ENCODE measurements at regions not wholly inside any gene's neighbourhood (a gene's known extent, or its start where the extent isn't known, plus 50 kb on each side); places are given as distances from the start of the nearest gene placed in this dataset.
"Not testable (repeated sequence)": the region's sequence is repeated elsewhere in the genome, so short reads cannot be mapped to it uniquely, and the experiment has no call there.

DNA sequence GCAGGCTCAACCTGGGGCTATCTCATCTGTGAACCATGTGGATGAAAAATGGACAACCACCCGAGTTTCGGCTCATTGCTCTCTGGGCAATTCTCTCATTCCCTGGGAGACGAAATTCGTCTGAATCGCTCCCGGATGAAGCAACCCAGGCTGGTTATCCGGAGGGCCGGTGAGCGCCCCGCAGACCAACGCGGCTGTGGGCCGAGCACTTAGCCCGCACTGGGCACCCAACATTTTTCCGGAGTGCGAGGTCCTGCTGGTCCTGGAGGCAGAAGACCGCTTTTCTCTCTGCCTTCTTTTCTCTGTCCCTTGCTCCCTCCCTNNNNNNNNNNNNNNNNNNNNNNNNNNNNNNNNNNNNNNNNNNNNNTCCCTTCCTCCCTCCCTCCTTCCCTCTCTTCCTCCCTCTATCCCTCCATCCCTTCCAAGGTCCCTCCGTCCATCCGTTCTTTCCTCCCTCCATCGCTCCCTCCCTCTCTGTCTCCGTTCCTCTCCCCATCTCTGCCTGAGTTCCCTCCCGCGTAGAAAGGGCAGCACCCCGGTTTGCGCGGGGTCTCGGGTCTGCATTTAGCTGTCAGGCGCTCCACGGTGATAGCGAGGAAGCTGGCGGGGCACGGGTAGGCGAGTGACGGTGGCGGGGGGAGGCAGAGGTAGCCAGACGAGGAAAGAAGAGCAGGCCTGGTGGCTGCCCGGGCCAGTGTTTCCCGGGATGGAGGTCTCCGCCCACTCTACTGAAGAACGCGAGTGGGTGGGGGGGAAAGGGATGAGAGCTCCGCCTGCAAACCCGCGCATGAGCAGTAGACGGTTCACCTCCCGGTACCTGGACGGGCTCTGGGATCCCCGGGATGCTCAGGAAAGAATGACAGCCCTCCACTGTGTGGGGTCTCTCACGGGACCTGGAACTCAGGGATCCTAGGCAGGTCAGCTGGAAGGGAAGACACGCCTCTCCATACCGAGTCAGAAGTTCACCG, 1809.7 kb upstream of the DEFB115 start:
- not testable (repeated sequence) for H3K27ac Mint-ChIP-seq; H3K9me3 Mint-ChIP-seq; DNase-seq (ENCODE audit: low spot score in 2 of 2); ATAC-seq; H3K36me3 Mint-ChIP-seq

DNA sequence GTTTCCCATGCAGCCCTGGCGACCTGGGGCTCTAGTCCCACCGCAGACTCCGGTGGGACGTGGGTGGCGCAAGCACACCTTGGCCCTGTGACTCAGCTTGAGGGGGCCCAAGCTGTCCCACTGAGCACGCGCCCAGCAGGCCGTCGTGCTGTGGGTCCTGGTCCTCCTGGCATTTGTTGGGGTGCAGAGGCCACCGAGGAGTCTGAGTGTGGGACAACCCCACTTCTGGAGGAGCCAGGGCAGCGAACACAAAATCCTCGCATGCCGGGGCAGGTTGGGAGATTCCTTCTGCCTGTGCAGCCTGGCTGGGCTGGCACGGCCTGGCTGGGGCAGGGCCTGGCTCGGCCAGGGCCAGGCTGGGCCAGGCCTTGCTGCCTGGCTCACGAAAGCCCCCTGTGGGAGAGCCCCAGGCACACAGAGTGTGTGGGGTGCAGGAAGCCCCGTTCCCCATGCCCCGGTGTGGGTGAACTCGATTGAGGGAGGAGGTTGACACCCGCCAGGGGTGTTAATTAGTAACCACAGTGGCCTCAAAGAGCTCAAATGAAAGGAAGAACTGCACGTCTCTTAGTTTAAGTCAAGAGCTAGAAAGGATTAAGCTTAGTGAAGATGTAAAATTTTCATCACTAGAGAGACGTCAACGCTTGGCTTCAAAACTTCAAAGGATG, 1808.5 kb upstream of the DEFB115 start:
- H3K27ac Mint-ChIP-seq: no peak overlapping the region
- no peaks in the 10 kb centered on the region for H3K36me3 Mint-ChIP-seq
- peaks cover 4 to 6% of the 10 kb centered on the region in 2 donors for H3K9me3 Mint-ChIP-seq
- no peak for ATAC-seq
- DNase-seq (ENCODE audit: low spot score in 2 of 2): no peak

DNA sequence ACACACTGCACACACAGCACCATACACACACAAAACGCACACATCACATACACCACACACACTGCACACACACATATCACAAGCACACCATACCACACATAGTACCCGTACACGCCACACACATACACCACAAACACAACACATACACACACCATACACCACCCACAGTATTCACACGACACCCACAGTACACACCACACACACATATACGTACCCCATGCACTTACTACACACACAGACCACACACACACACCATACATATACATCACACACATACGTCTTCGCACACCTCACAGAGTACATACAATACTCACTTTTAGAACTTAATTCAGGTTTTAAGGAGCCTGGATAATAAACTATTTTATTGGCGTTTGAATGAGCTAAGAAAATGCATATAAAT, 1805.3 kb upstream of the DEFB115 start:
- H3K27ac Mint-ChIP-seq: no peak overlapping the region
- no peaks in the 10 kb centered on the region for H3K36me3 Mint-ChIP-seq
- no peak for DNase-seq (ENCODE audit: low spot score in 2 of 2)
- ATAC-seq: no peak
- peaks cover 10 to 23% of the 10 kb centered on the region in 2 donors for H3K9me3 Mint-ChIP-seq

DNA sequence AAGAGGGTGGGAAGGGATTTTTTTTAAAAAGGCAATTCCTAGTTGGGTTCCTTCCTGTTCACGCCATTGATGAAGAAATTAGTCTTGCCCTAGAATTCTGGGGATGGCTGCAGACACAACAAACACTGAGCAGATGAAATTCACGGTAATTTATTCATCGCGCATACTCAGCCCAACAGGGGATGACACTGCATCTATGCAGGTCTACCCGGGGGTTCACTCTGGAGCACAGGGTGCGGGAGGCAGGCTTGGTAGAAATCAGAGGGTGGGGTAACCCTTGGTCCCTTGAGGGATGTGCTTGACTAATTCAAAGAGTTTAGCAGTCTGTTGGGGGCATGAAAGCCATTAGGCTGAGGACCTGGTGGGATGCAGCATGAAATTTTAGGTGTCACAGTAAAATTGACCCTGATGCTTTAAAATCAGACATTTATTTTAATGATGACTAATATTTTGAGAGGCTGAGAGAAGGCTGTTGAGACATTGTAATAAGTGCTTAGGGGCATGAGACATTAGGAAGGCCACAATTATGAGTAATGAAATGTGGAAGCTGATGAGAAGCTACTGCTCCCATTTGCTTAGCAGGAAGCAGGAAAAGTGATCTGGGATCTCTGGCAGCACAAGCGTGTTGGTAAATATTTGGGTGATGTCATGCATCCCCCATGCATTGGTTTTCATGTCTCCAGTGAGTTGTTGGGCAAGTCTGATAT, 1800.3 kb upstream of the DEFB115 start:
- H3K36me3 Mint-ChIP-seq; H3K27ac Mint-ChIP-seq; ATAC-seq; DNase-seq (ENCODE audit: low spot score in 2 of 2): not testable (repeated sequence)
- peaks cover 9 to 28% of the 10 kb centered on the region in 2 donors for H3K9me3 Mint-ChIP-seq

DNA sequence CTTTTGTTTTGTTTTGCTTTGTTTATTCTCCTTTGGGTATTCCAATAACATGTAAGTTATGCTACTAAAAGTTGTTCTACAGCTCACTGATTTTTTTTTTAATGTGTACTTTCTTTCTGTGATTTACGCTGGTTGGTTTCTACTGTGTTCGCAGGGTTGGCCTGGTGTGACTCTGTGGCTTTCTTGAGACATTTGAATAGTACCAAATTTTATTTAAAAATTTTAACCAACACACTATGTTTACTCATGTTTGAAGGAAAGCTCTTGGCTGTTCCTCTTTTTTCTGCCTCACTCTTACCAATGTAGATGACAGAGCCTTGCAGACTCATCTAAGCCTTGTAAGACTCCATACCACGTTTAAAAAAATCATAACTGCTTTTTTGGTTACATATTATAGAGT, 1784.9 kb upstream of the DEFB115 start:
- no peak for ATAC-seq
- DNase-seq (ENCODE audit: low spot score in 2 of 2): no peak
- Mint-ChIP-seq H3K36me3 (peaks cover 7 to 15% of the 10 kb centered on the region in 2 donors), H3K9me3 (peaks cover 5 to 24% of the 10 kb centered on the region in 2 donors), H3K27ac (no peak overlapping the region)

DNA sequence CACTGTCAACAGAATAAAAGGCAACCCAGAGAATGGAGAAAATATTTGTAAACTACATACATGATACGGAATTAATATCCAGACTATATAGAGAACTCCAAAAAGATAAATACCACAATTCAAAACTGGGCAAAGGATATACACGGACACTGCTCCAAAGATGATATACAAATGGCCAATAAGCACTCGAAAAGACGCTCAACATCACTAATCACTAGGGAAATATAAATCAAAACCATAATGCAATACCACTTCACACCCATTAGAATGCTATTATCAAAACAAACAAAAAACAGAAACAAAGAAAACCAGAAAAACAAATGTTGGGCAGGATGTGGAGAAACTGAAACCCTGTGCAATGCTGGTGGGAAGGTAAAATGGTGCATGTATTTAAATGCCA, 1764.6 kb upstream of the DEFB115 start:
- H3K27ac Mint-ChIP-seq, ATAC-seq, H3K9me3 Mint-ChIP-seq: not testable (repeated sequence)

DNA sequence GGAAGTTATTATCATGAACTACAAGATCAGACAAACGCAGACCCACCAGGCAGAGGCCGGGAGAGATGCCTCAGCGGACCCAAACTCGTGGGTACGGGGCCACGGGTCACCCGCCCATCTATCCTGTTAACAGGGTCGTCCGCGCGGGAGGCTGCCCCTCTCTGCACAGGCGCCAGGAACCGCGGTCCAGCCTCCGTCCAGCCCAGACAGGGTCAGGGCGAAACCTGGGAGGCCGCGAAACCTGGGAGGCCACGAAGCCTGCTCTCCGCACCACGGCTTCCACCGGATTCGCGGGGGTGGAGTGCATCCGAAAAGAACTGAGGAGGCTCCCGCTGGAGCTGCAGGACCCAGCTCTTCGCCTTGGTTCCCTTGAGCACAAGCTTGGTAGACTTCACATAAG, 1760.7 kb upstream of the DEFB115 start:
- not testable (repeated sequence) for H3K36me3 Mint-ChIP-seq, ATAC-seq

More for the DNA sequence above, 1764.6 kb upstream of the DEFB115 start:
- not testable (repeated sequence) for DNase-seq (ENCODE audit: low spot score in 2 of 2); H3K36me3 Mint-ChIP-seq

DNA sequence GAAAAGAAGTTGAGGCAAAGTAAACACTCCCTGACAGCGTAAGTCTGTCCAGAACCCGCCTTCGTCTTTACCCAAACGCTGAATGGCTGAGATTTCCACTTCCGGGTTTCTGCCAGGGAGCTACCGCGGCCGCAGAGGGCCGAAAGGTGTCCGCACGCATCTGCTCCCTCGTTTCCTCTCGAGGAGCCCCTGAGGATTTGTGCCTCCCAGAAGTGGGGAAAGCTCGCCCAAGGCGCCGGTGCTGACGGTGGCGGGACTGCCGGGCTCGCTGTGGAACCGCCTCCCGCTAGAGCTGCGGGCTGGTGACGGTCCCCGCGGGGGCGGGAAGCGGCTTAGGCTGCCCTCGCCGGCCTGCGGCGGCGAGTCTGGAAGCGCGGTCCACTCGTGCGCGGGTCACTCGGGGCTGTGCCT, 1760.2 kb upstream of the DEFB115 start:
- peaks cover 0 to 4% of the 10 kb centered on the region in 2 donors for H3K36me3 Mint-ChIP-seq
- no peak for DNase-seq (ENCODE audit: low spot score in 2 of 2)
- peaks cover 10 to 13% of the 10 kb centered on the region in 2 donors for H3K9me3 Mint-ChIP-seq
- ATAC-seq: no peak
- no peak overlapping the region for H3K27ac Mint-ChIP-seq

More for the DNA sequence above, 1760.7 kb upstream of the DEFB115 start:
- peaks cover 10 to 13% of the 10 kb centered on the region in 2 donors for H3K9me3 Mint-ChIP-seq
- DNase-seq (ENCODE audit: low spot score in 2 of 2); H3K27ac Mint-ChIP-seq: not testable (repeated sequence)

DNA sequence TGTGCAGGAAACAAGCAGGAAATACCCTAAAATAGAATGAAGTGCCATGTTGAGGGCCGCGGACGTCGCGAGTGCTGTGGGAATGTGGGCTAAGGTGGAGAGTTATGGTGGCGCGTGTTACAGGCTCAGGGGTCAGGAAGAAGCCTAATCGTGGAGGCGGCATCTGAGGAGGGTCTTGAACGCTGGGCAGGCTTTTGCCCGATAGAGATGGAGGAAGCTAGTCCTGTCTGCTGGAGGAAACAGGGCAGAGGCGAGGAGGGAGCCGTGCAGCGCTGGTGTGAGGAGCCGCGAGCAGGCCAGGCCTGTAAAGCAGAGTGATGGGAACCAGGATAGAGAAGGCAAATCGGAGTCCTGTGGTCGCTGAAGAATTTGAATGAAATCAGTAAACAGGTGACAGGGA, 1759.8 kb upstream of the DEFB115 start:
- not testable (repeated sequence) for ATAC-seq, H3K36me3 Mint-ChIP-seq
- H3K9me3 Mint-ChIP-seq: peaks cover 13 to 14% of the 10 kb centered on the region in 2 donors

DNA sequence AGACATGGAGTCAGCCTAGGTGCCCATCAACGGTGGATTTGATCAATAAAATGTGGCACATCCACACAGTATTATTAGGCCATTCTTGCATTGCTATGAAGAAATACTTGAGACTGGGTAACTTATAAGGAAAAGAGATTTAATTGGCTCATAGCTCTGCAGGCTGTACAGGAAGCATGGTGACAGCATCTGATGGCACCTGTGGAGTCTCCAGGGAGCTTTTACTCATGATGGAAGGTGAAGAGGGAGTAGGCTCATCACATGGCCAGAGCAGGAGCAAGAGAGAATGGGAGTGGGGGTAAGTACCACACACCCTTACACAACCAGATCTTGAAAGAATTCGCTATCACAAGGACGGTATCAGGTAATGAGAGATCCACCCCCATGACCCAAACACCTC, 1756.7 kb upstream of the DEFB115 start:
- H3K9me3 Mint-ChIP-seq: peaks cover 9 to 15% of the 10 kb centered on the region in 2 donors
- not testable (repeated sequence) for H3K36me3 Mint-ChIP-seq; DNase-seq (ENCODE audit: low spot score in 2 of 2); ATAC-seq; H3K27ac Mint-ChIP-seq

More for the DNA sequence above, 1759.8 kb upstream of the DEFB115 start:
- DNase-seq (ENCODE audit: low spot score in 2 of 2): peak in 1 of 2 donors; percentile 53
- not testable (repeated sequence) for H3K27ac Mint-ChIP-seq

DNA sequence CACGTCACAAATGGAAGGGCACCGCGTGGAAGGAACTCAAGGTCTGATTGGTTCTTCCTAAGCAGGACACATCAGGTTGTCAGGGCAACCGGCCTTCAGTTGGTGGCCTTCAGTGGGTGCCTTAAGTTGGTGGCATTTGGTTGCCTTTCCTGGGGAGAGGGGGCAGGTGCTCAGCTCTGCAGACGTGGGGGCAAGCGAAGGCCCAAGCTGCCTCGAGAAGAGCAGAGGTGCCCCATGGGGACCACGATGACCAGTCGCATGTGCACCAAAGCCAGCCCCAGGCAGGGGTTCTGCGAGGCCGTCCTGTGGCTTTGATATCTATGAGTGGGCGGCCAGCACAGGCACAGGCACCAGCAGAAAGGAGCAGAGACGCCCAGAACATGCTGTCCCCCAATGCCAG, 1742.8 kb upstream of the DEFB115 start:
- peaks cover 8 to 13% of the 10 kb centered on the region in 2 donors for H3K9me3 Mint-ChIP-seq
- not testable (repeated sequence) for H3K36me3 Mint-ChIP-seq; H3K27ac Mint-ChIP-seq; ATAC-seq; DNase-seq (ENCODE audit: low spot score in 2 of 2)

DNA sequence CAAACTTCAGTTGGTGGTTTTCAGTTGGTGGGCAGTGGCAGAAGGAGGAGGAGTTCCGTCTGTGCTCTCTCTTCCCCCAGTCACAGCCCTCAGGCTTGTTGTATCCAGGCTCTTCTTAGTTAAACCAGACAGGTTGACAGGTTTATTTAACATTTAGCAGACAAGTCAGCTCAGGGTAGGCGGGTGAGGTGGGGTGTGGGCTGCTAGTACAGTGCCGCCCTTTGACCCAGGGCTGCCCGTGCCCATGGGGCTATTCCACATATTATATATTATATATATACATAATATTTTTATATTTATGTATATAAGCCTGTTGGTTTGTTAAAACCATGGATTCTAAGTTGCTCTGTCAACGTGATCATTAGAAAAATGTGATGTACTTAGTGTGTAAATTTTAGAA, 1740.6 kb upstream of the DEFB115 start:
- ATAC-seq; DNase-seq (ENCODE audit: low spot score in 2 of 2); H3K36me3 Mint-ChIP-seq; H3K27ac Mint-ChIP-seq: not testable (repeated sequence)
- H3K9me3 Mint-ChIP-seq: peaks cover 8 to 13% of the 10 kb centered on the region in 2 donors

DNA sequence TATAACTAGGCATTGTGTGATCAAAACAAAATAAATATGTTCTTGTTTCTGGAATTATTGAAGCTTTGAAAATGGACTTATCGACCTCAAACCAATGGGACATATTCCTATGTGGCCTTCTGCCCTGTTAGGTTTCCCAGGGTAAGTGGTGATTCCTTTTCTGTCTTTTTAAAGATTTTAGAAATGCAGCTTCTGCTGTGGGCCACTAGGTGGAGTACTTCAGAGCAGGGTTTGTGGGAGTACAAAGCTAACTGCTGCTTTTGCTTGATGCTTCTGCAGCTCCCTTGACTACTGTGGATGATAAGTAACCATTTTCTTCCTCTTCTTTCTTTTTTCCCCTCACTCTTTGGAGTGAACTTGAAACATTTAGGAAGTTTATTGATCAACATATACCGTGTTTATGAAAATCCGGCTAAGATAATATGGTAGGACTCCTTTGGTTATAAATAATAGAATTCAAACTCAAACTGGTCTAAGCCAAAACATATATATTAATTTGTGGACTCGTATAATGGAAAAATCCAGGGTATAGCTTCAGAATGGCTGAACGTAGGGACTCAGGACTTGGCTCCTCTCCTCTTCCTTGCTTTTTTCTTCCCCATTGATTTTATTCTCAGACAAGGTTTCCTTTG, 1737.7 kb upstream of the DEFB115 start:
- not testable (repeated sequence) for H3K36me3 Mint-ChIP-seq; H3K27ac Mint-ChIP-seq; H3K9me3 Mint-ChIP-seq; DNase-seq (ENCODE audit: low spot score in 2 of 2); ATAC-seq

DNA sequence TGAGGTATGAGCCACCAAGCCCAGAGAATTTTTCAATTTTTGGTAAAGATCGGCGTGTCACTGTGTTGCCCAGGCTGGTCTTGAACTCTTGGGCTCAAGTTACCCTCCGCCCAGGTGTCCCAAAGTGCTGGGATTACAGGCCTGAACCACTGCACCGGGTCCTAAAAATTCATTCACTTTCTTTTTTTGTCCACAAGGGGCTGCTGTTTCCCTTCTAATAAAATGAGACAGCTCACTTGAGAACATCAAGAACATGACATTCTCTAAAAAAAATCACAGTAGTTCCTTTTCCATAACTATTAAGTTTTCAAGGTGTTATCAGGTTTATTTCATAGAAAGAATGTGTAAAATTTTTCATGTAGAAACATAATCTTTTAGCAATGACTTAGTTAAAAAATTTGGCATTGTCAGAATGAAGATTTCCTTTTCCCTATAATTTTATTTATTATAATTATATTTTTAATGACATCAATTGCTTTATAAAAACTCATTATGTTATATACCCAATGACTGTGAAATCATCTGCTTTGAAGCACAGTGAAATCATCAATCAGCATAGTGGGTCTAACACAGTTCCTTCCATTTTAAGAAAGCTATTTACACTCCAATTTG, 1723.8 kb upstream of the DEFB115 start:
- H3K36me3 Mint-ChIP-seq; DNase-seq (ENCODE audit: low spot score in 2 of 2); ATAC-seq; H3K9me3 Mint-ChIP-seq; H3K27ac Mint-ChIP-seq: not testable (repeated sequence)

DNA sequence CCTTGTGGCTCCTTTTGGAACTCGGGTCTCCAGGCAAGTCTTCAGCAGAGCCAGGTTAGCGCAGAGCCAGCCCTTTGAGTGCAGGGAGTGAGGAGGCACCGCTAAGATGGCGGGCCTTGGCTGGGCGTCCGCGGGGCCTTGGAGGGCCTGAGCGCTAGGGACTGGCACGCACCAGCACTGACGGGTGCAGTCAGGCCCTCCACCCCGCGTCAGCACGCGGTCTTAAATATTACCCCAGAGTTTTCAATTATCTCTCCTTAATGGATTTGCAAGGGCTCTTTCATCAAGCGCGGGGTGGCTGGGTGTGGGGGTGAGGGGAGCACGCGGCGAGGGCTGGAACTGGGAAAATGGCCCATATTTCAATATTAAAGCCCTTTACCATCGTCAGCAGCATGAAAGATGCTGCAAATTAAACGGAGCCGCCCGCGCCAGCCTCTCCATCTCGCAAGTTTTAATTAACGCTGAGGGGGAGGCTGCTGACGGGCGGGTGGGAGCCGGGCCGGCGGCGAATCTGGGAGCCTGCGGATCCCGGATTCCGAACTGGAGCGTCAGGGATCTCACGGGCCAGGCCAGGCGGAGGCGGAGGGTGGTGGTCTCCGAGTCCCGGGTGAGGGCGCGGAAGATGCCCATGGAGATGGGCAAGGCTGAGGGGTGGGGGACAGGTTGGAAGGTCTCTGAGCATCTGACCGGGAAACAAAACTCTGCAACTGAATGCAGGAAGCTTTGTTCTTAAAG, 1690.4 kb upstream of the DEFB115 start:
- H3K9me3 Mint-ChIP-seq; H3K27ac Mint-ChIP-seq; DNase-seq (ENCODE audit: low spot score in 2 of 2); ATAC-seq; H3K36me3 Mint-ChIP-seq: not testable (repeated sequence)
